AG09319 (cell line): ENCODE measurements at regions not wholly inside any gene's neighbourhood (a gene's known extent, or its start where the extent isn't known, plus 50 kb on each side); places are given as distances from the start of the nearest gene placed in this dataset.

Experiments used
- DNase-seq: peaks from one replicate; pipeline ENCODE4 v3.0.0-alpha.2; 2010; ENCODE audit warnings: low read depth; ENCODE audit errors: extremely low read depth
- TF ChIP-seq, protein P1 (sequence below): IDR thresholded peaks from 2 replicates; pipeline ENCODE4 v1.5.1; 2011; ENCODE audit warnings: low read depth, mild to moderate bottlenecking, inconsistent platforms, low read length, moderate library complexity

DNA sequence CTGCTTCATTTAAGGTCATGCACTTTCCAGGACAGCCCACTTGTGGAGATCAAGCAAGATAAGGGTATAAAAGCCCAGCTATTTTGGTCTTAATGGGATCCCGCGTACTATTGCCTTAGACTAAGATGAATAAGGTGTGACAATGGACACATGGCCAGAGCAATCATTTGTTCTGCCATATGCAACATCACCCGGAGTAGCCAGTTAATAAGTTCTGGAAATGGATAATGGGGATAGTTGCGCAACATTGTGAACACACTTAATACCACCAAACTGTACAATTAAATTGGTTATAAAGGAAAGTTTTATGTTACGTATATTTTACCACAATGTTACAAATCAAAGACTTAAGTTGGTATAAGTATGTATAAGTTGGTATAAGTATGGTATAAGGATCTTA is 674.5 kb downstream of the HDGFL1 start:
- no peak for DNase-seq
- TF ChIP-seq, protein P1, sequence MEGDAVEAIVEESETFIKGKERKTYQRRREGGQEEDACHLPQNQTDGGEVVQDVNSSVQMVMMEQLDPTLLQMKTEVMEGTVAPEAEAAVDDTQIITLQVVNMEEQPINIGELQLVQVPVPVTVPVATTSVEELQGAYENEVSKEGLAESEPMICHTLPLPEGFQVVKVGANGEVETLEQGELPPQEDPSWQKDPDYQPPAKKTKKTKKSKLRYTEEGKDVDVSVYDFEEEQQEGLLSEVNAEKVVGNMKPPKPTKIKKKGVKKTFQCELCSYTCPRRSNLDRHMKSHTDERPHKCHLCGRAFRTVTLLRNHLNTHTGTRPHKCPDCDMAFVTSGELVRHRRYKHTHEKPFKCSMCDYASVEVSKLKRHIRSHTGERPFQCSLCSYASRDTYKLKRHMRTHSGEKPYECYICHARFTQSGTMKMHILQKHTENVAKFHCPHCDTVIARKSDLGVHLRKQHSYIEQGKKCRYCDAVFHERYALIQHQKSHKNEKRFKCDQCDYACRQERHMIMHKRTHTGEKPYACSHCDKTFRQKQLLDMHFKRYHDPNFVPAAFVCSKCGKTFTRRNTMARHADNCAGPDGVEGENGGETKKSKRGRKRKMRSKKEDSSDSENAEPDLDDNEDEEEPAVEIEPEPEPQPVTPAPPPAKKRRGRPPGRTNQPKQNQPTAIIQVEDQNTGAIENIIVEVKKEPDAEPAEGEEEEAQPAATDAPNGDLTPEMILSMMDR: no peak

DNA sequence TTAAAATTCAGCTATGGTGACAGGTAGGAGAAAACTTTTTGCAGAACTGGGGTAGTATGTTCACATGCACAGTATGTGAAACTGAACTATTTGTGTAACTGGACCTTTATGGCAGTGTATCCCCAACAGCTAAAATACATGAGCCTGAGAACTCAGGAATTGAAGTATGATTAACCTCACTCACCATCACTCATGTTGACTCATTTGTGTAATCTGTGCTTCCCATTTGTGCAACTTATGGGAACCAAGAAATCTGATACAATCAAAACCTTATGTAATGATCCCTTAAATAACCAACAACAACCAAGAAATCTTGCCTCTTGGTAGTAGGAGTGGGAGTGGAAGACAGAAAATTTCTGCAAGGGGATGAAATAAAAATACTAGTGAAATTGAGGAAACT is 674.9 kb downstream of the HDGFL1 start:
- TF ChIP-seq, protein P1: no peak
- peak; percentile 46 for DNase-seq

DNA sequence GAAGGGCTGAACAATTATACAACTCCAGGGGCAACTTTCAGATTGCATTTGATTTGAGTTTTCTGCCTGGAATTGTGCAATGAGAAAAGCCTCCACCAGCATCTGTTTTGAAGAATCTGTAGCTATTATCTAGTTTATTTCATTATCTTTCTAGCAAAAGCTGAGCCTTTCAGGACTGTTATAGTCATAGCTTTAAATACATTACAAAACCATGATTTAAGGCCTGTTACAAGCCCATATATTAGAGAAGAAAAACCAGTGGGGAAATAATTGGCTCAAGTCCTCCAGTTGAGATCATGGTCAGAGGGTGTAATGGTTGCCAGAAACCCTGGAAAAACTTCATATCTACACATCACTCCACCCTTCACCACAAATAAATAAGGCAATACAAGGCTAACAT is 676.2 kb downstream of the HDGFL1 start:
- TF ChIP-seq, protein P1: no peak

DNA sequence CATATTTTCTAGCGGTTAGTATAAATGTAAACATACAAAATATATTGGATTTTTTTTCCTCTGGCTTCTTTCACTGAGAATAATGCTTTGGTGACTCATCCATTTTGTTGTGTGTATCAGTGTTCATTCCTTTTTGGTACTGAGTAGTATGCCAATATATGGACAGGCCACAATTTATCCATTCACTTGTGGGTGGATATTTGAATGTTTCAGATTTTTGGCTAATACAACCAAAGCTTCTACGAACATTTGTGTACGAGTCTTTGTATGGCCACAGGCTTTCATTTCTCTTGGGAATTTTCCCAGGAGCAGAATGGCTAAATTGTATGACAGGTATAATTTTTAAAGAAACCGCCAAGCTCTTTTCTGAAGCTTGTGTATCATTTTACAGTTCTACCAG is 677.5 kb downstream of the HDGFL1 start:
- DNase-seq: no peak
- TF ChIP-seq, protein P1: no peak

More for the DNA sequence above, 676.2 kb downstream of the HDGFL1 start:
- DNase-seq: peak; percentile 44

DNA sequence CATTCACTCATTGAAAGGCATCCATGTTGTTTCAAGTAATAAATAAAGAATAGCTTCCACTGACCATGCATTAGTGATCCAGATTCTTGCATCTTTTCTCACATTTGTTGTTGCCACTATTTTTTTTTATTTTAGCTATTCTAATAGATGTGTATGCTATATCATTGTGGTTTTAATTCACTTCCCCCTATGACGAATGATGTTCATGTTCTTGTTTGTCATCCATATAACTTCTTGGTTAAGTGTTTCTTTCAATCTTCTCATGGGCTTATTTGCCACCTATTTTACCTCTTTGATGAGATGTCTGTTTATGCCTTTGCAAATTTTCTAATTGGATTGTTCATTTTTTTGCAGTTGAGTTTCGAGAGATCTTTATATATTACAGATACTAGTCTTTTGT is 681.2 kb downstream of the HDGFL1 start:
- no peak for DNase-seq
- TF ChIP-seq, protein P1: no peak

DNA sequence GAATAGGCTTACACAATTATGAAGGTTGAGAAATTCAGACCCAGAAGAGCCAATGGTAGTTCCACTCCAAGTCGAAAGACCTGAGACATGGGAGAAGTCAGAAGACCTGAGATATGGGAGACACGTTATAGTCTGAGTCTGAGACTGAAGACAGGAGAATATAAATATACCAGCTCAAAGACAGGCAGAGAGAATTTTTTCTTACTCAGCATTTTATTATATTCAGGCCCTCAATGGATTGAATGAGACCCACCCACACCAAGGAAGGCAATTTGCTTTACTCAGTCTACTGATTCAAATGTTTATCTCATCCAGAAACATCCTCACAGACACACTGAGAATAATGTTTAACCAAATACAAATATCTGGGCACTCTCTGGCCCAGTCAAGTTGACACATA is 693.5 kb downstream of the HDGFL1 start:
- TF ChIP-seq, protein P1: no peak
- DNase-seq: no peak

DNA sequence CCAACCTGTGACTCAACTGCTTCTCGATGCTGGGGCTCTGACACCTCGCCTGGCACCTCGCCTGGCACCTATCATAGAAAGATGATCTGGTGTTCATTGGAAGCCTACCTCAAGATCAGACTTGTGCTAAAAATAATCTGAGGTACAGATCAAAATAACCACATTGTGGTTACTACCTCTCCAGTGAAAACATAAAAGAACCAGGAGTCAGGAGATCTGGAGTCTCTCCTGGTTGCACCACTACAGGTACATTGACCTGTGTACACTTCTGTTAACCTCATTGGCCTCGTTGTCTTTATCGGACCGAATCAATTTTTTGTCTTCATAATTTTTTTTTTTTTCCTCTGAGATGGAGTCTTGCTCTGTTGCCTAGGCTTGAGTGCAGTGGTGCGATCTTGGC is 695.9 kb downstream of the HDGFL1 start:
- no peak for DNase-seq
- TF ChIP-seq, protein P1: no peak
